ENCODE measurements at regions not wholly inside any gene's neighbourhood (a gene's known extent, or its start where the extent isn't known, plus 50 kb on each side); places are given as distances from the start of the nearest gene placed in this dataset.
"Not testable (repeated sequence)": the region's sequence is repeated elsewhere in the genome, so short reads cannot be mapped to it uniquely, and the experiment has no call there.

DNA sequence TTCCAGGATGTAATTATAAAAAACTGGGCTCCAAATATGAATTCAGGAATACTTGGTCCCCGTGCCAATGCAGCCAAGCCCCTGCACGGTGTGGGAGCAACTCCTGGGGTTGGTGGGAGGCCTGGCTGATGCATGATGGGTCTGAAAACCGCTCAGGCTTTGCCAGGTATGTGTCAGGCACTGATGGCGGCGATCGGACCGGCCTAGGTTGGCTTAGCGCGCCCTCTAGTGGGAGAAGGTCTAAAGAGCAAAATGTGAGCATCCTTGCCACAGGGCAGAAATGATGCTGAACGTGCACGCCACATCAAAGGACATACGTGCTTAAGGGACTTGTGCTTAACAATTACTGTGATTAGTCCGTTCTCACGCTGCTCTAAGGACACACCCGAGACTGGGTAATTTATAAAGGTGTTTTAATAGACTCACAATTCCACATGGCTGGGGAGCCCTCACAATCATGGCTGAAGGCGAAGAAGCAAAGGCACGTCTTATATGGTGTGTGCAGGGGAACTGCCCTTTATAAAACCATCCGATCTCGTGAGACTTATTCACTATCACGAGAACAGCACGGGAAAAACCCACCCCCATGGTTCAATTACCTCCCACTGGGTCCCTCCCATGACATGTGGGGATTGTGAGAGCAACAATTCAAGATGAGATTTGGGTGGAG, 196.2 kb upstream of the PLGLB1 start:
- H3K9me3 Mint-ChIP-seq; H3K4me3 Mint-ChIP-seq (ENCODE audit: low read depth); H3K4me1 Mint-ChIP-seq (ENCODE audit: low read depth); H3K27ac Mint-ChIP-seq; intact Hi-C loops (cut with micrococcal nuclease); H3K36me3 Mint-ChIP-seq (ENCODE audit: low read depth): not testable (repeated sequence)
- DNase-seq (ENCODE audit: low spot score) = peak; percentile 55
- H3K27me3 Mint-ChIP-seq (ENCODE audit: low read depth) = peaks cover 13% of the 10 kb centered on the region

DNA sequence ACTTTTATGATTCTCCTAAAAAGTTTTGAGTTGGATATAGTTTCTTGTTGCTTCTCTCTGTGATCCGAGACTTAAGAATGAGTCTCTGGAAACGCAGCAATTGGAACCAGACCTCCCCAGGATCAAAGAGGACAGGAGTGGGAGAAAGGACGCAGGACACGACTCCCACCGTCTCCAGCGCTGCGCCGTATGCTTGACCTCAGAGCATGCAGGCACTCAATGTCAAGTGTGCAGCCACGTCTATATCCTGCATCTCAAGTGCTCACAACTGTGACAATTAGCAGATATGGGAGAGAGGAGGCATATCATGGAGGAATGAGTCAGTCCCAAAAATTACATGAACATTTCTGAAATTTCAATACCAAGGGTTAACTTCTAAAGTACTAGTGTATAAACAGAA, 199.0 kb upstream of the PLGLB1 start:
- intact Hi-C loops (cut with micrococcal nuclease); H3K36me3 Mint-ChIP-seq (ENCODE audit: low read depth); DNase-seq (ENCODE audit: low spot score); H3K9me3 Mint-ChIP-seq; H3K4me3 Mint-ChIP-seq (ENCODE audit: low read depth); H3K27ac Mint-ChIP-seq; H3K4me1 Mint-ChIP-seq (ENCODE audit: low read depth): not testable (repeated sequence)
- peaks cover 18% of the 10 kb centered on the region for H3K27me3 Mint-ChIP-seq (ENCODE audit: low read depth)

DNA sequence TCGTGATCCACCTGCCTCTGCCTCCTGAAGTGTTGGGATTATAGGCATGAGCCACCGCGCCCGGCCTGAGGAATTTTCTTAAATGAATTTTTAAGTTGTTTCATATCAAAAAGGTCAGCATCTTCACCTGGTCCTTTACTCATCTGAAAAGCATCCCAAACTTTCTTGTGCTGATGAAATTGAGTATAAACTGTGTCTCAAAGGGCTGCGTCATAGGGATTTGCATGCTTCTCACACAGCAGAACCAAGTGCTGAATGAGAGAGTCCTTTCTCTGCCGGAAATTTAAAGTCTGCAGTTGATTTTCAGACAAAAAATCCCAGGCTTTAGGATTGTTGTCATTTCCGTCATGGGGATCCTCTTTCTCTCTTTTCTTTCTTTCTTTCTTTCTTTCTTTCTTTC, 200.5 kb upstream of the PLGLB1 start:
- H3K4me3 Mint-ChIP-seq (ENCODE audit: low read depth); H3K27ac Mint-ChIP-seq; DNase-seq (ENCODE audit: low spot score); H3K4me1 Mint-ChIP-seq (ENCODE audit: low read depth); H3K36me3 Mint-ChIP-seq (ENCODE audit: low read depth); intact Hi-C loops (cut with micrococcal nuclease); H3K9me3 Mint-ChIP-seq: not testable (repeated sequence)
- peaks cover 21% of the 10 kb centered on the region for H3K27me3 Mint-ChIP-seq (ENCODE audit: low read depth)

DNA sequence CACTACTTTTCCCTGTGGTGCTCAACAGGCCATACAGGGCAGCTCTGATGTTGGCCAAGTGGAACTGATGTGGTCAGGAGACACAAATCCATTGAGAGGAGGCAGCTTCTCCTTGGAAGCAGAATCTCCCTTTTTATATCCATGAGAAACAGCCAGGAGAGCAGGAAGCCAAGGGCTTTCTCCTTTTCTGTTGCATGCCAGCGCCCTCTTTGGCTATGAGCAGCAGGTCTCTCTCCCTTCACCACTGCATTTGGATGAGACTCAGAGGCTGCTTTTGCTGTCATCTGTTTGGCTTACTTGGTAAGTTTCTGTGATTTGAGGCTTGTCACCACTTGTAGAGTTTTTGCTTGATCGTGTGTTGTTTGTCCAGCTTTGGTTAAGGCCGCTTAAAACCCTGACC, 202.2 kb upstream of the PLGLB1 start:
- H3K27me3 Mint-ChIP-seq (ENCODE audit: low read depth) = peaks cover 21% of the 10 kb centered on the region
- H3K4me1 Mint-ChIP-seq (ENCODE audit: low read depth); H3K9me3 Mint-ChIP-seq; DNase-seq (ENCODE audit: low spot score); H3K4me3 Mint-ChIP-seq (ENCODE audit: low read depth); intact Hi-C loops (cut with micrococcal nuclease); H3K27ac Mint-ChIP-seq; H3K36me3 Mint-ChIP-seq (ENCODE audit: low read depth): not testable (repeated sequence)

DNA sequence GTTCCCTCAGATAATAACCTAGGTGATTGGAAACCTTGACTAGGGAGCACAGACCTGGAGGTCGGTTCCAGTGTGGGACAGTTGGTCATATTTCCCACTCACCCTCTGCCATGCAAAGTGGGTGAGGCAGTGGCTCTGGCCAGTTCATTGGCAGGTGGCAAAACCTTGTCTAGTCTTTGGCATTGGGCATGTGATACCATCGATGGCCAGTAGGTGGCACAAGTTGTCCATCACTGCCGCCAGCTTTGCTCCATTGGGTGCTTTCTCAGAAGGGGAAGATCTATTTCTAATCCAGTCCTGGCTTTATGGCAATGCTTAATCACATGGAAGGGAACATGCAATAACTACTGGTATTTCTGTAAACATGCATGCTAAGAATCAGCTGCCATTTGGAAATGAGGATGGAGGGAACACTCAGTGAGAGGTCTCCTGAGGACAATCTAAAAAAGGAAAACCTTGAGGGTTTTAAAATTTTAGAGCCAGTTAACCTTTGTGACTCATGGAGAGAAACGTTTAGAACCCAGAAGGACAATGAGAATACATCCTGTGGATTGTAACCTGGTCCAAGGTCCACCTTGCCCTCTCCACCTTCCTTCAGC, 207.5 kb upstream of the PLGLB1 start:
- H3K36me3 Mint-ChIP-seq (ENCODE audit: low read depth); H3K4me1 Mint-ChIP-seq (ENCODE audit: low read depth); DNase-seq (ENCODE audit: low spot score); H3K27ac Mint-ChIP-seq; intact Hi-C loops (cut with micrococcal nuclease); H3K27me3 Mint-ChIP-seq (ENCODE audit: low read depth); H3K9me3 Mint-ChIP-seq; H3K4me3 Mint-ChIP-seq (ENCODE audit: low read depth): not testable (repeated sequence)

DNA sequence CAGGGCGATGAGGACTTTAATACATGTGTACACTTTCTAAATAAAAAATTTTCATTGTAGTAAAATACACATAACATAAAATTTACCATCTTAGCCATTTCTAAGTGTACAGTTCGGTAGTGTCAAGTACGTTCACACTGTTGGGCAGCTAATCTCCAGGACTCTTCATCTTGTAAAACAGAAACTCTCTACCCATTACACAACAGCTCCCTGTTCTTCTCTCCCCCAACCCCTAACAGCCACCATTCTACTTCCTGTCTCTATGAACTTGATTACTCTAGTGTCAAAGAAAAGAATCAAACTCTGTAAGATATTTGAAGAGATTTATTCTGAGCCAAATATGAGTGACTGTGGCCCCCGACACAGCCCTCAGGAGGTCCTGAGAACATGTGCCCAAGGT, 208.3 kb upstream of the PLGLB1 start:
- DNase-seq (ENCODE audit: low spot score); H3K4me1 Mint-ChIP-seq (ENCODE audit: low read depth); H3K4me3 Mint-ChIP-seq (ENCODE audit: low read depth); H3K9me3 Mint-ChIP-seq; H3K27me3 Mint-ChIP-seq (ENCODE audit: low read depth); H3K27ac Mint-ChIP-seq; H3K36me3 Mint-ChIP-seq (ENCODE audit: low read depth); intact Hi-C loops (cut with micrococcal nuclease): not testable (repeated sequence)

DNA sequence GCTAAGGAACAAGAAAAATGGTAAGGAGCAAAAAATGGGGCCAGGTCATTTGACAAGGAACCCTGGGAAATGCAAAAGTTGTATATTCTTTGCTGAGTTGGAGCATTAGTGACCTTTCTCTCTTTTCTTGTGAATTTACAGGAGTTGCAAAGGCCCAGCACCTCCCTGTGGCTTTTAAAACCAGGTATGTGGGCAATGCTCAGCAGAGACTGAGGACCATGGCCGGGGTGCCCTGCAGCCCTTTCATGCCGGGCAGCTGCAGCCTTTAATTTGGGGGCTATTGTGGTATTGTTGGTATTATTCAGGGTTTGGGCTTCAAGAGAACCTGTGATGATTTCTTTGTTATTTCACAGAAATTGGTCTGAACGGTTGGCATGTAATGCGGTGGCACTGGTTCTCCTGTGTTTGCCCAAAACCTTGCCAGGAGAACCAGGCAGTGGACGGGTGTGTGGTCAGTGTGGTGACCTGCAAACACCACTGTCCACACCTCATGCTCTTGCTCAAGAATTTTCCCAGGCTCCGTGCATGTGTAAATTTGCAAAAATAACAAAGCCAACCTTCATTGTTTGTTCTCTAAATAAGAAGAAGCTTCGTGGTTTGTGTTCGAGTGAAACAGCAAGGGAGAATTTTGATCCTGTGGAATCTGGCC, 213.8 kb upstream of the PLGLB1 start:
- DNase-seq (ENCODE audit: low spot score); intact Hi-C loops (cut with micrococcal nuclease); H3K4me3 Mint-ChIP-seq (ENCODE audit: low read depth); H3K9me3 Mint-ChIP-seq; H3K27ac Mint-ChIP-seq; H3K4me1 Mint-ChIP-seq (ENCODE audit: low read depth); H3K27me3 Mint-ChIP-seq (ENCODE audit: low read depth); H3K36me3 Mint-ChIP-seq (ENCODE audit: low read depth): not testable (repeated sequence)

DNA sequence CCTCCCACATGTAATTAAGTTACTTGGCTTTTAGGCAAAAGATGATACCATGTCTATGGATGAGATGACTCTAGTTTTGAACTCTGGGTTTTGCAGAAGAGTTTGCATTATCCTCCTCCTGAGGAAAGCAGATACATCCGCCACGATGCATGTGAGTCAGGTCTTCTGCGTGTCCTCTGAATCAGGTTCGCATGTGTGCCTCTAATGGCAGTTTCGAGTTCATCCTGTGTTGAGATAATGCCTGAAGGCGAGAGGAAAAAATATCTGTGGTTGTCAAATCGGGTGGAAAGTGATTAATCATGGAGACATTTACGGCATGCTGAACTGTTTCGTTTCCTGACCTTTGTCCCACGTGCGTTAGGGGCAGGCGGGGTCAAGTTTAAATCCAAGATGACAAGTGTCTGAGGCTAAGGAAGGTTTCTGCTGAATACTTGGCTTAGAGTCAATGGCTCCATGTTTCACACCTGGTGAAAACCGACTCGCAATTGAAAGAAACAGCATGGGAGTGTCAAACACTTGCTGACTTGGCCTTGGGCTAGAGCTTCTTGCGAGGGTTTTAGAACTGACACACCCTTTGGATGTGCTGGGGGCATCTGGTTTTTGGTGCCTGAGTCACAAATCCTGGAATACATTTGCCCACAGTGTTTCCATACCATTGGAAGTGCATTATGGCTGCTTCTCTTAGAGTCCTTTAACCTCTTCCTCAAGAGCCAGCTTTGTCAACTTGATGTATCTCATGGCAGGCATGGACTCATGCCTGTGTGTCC, 216.1 kb upstream of the PLGLB1 start:
- H3K4me3 Mint-ChIP-seq (ENCODE audit: low read depth); H3K4me1 Mint-ChIP-seq (ENCODE audit: low read depth); H3K27ac Mint-ChIP-seq; H3K27me3 Mint-ChIP-seq (ENCODE audit: low read depth); intact Hi-C loops (cut with micrococcal nuclease); H3K9me3 Mint-ChIP-seq; H3K36me3 Mint-ChIP-seq (ENCODE audit: low read depth); DNase-seq (ENCODE audit: low spot score): not testable (repeated sequence)

DNA sequence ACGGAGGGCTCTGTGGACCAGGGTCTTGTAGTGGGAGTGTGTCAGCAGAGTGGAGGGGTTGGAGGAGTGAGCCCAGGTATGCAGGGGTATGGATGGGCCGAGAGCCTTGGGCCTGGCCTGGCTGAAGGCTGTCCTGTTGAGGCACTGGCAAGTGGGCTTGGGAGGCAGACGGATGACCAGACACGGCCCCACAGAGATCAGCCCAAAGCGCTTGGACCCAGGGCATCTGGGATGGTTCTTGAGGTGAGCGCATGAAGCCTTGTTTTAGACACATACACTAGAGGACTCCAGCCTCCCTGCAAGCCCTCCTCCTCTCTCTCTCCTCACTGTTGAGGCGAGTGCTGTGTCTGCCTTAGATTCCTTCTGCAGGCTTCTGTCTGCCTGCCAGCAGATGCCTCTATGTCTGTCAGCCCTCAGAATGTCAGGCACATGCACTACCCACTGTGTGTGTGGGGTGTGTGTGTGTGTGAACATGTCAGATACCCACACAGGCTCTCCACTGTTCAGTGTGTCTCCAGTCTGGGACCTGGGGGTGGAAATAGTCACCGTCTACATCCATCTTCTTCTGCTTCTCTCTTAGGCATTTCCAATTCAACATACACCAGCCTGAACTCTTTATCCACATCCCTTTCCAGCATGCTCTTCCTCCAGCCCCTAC, 218.0 kb upstream of the PLGLB1 start:
- H3K36me3 Mint-ChIP-seq (ENCODE audit: low read depth); H3K4me1 Mint-ChIP-seq (ENCODE audit: low read depth); H3K27ac Mint-ChIP-seq; H3K4me3 Mint-ChIP-seq (ENCODE audit: low read depth); DNase-seq (ENCODE audit: low spot score); H3K27me3 Mint-ChIP-seq (ENCODE audit: low read depth); intact Hi-C loops (cut with micrococcal nuclease); H3K9me3 Mint-ChIP-seq: not testable (repeated sequence)

DNA sequence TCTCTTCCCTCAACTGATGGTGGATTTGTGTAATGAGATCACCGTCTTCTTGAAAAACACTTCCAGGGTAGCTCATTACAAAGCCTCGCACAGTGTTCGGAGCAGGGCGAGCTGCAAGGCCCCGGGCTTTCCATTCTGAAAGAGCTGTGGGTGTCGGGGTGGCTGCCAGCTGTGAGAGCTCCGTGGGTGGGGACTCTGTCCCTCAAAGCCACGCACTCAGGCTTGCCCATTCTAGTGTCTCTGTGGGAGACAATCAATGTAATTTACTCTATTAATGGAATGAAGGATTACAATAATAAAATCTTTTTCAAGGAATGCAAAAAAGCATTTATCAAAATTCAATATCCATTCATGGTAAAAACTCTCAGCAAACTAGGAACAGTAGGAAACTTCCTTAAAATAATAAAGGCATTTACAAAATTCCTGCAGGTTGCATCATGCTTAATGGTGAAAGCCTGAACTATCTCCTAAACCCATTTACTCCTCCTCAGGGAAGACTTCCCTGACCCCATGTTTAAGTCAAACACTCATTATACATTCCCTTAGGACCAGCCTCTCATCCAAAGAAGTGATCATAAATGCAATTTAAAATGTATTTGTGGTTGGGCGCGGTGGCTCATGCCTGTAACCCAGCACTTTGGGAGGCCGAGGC, 224.5 kb upstream of the PLGLB1 start:
- H3K27ac Mint-ChIP-seq; intact Hi-C loops (cut with micrococcal nuclease); H3K9me3 Mint-ChIP-seq; H3K27me3 Mint-ChIP-seq (ENCODE audit: low read depth); H3K36me3 Mint-ChIP-seq (ENCODE audit: low read depth); H3K4me1 Mint-ChIP-seq (ENCODE audit: low read depth); DNase-seq (ENCODE audit: low spot score); H3K4me3 Mint-ChIP-seq (ENCODE audit: low read depth): not testable (repeated sequence)

DNA sequence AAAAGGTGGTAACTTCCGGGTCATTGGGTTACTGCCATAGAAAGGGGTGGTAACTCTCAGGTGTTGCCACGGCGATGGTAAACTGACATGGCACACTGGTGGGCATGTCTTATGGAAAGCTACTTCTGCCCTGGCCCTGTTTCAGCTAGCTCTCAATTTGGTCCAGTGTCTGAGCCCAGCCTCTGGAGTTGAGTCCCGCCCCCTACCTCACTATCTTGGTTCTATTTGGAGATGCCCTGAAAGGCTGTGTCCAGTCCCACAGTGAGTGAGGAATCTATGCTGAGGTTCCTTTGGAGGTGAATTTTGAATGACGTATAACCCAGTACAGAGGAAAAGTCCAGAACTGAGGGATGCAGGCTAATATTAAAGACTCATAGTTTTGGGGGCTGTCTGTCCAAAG, 230.4 kb upstream of the PLGLB1 start:
- H3K27me3 Mint-ChIP-seq (ENCODE audit: low read depth); DNase-seq (ENCODE audit: low spot score); intact Hi-C loops (cut with micrococcal nuclease); H3K36me3 Mint-ChIP-seq (ENCODE audit: low read depth); H3K4me1 Mint-ChIP-seq (ENCODE audit: low read depth); H3K27ac Mint-ChIP-seq; H3K9me3 Mint-ChIP-seq; H3K4me3 Mint-ChIP-seq (ENCODE audit: low read depth): not testable (repeated sequence)

DNA sequence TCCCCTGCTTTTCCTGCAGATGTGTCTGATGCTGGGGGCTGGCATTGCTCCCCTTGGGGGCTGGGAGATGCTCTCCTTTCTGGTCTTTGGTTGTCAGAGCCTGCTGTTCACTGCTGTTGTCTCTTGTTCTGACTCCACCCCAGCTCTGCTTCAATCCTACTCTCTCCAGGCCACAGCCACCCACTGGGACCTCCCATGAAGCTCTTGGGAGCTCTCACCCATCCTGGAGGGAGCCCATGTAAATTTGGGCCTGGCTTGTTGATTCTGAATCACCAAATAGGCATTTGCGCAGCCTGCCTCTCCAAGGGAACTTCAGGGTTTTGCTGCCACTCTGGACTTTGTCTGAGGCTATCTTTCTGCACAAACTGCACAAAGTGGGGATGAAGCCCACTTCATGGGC, 232.9 kb upstream of the PLGLB1 start:
- H3K27ac Mint-ChIP-seq = not testable (repeated sequence)

More for the DNA sequence above, 232.9 kb upstream of the PLGLB1 start:
- intact Hi-C loops (cut with micrococcal nuclease); H3K4me3 Mint-ChIP-seq (ENCODE audit: low read depth); H3K4me1 Mint-ChIP-seq (ENCODE audit: low read depth); DNase-seq (ENCODE audit: low spot score); H3K27me3 Mint-ChIP-seq (ENCODE audit: low read depth); H3K9me3 Mint-ChIP-seq; H3K36me3 Mint-ChIP-seq (ENCODE audit: low read depth): not testable (repeated sequence)

Data from activated T-helper 2 cell treated with anti-CD3 and anti-CD28 coated beads, Interferon-gamma antibody, Interleukin-2, Interleukin-4, amounts not matched to agents 10 μg/mL and 5 μg/mL and 100 μg/mL, durations not matched to agents 14 hours and 24 hours and 36 hours (primary cell).